Erythroblast (primary cell): ENCODE measurements at regions not wholly inside any gene's neighbourhood (a gene's known extent, or its start where the extent isn't known, plus 50 kb on each side); places are given as distances from the start of the nearest gene placed in this dataset.
"Not testable (repeated sequence)": the region's sequence is repeated elsewhere in the genome, so short reads cannot be mapped to it uniquely, and the experiment has no call there.

Experiments used
- DNase-seq, 2 experiments: peaks; one replicate each; lab custom pipeline; 2025; lab: John Stamatoyannopoulos, UW
- GATA1 ChIP-seq: IDR thresholded peaks from 2 replicates; pipeline ENCODE4 v1.6.1; 2011; ENCODE audit warnings: low read depth, mild to moderate bottlenecking, control low read depth, low read length, moderate library complexity
- POLR2A ChIP-seq: IDR thresholded peaks from 2 replicates; pipeline ENCODE4 v1.6.1; 2011; ENCODE audit warnings: mild to moderate bottlenecking, low read length

GRCh38 chr3:106421426-106421825 lies 552.6 kb upstream of the CBLB start:
- no peak for DNase-seq
- TF ChIP-seq GATA1, result no peak
- TF ChIP-seq POLR2A, result no peak

GRCh38 chr3:106421909-106422308 lies 553.1 kb upstream of the CBLB start:
- no peak for TF ChIP-seq POLR2A
- TF ChIP-seq GATA1, result no peak
- DNase-seq, result no peak

GRCh38 chr3:106423321-106424225 lies 554.8 kb upstream of the CBLB start:
- no peak for DNase-seq
- TF ChIP-seq GATA1, result no peak

GRCh38 chr3:106425026-106425425 lies 556.2 kb upstream of the CBLB start:
- no peak for TF ChIP-seq GATA1
- no peak for TF ChIP-seq POLR2A
- no peak for DNase-seq

- TF ChIP-seq POLR2A (no peak), GATA1 (no peak)
- no peak for DNase-seq
Measured at GRCh38 chr3:106425916-106426315, 557.1 kb upstream of the CBLB start.

GRCh38 chr3:106428565-106428994 lies 559.8 kb upstream of the CBLB start:
- no peak for DNase-seq
- no peak for TF ChIP-seq GATA1
- TF ChIP-seq POLR2A, result no peak

GRCh38 chr3:106431721-106432120 lies 562.9 kb upstream of the CBLB start:
- TF ChIP-seq GATA1 (no peak), POLR2A (no peak)

GRCh38 chr3:106435899-106436453 lies 567.2 kb upstream of the CBLB start:
- TF ChIP-seq GATA1 (no peak), POLR2A (no peak)
- DNase-seq, result no peak

More at GRCh38 chr3:106431721-106432120, 562.9 kb upstream of the CBLB start:
- DNase-seq, result no peak

- no peak for DNase-seq
- TF ChIP-seq POLR2A (no peak), GATA1 (no peak)
Measured at GRCh38 chr3:106438887-106439286, 570.1 kb upstream of the CBLB start.

- no peak for DNase-seq
- TF ChIP-seq GATA1 (no peak), POLR2A (no peak)
Measured at GRCh38 chr3:106440672-106441071, 571.9 kb upstream of the CBLB start.

- no peak for TF ChIP-seq POLR2A
- TF ChIP-seq GATA1, result no peak
- DNase-seq, result no peak
Measured at GRCh38 chr3:106446271-106446670, 577.5 kb upstream of the CBLB start.

GRCh38 chr3:106447723-106448301 lies 579.0 kb upstream of the CBLB start:
- no peak for DNase-seq
- no peak for TF ChIP-seq GATA1
- TF ChIP-seq POLR2A, result no peak

GRCh38 chr3:106448372-106448966 lies 579.7 kb upstream of the CBLB start:
- not testable (repeated sequence) for DNase-seq

GRCh38 chr3:106452096-106452495 lies 583.3 kb upstream of the CBLB start:
- TF ChIP-seq POLR2A (no peak), GATA1 (no peak)

GRCh38 chr3:106454497-106454896 lies 585.7 kb upstream of the CBLB start:
- TF ChIP-seq POLR2A (no peak), GATA1 (no peak)
- no peak for DNase-seq

More at GRCh38 chr3:106452096-106452495, 583.3 kb upstream of the CBLB start:
- no peak for DNase-seq
